Left ventricle myocardium inferior (tissue), 1 donor: ENCODE measurements at regions not wholly inside any gene's neighbourhood (a gene's known extent, or its start where the extent isn't known, plus 50 kb on each side); places are given as distances from the start of the nearest gene placed in this dataset.
"Not testable (repeated sequence)": the region's sequence is repeated elsewhere in the genome, so short reads cannot be mapped to it uniquely, and the experiment has no call there.

Experiments
- DNase-seq: peaks from one replicate; pipeline ENCODE4 v3.0.0-alpha.2; 2020
- H3K27ac ChIP-seq: fragments of 200-600 bp; replicated peaks from 2 replicates; pipeline ENCODE4 v1.8.0; 2021
- H3K27me3 ChIP-seq: fragments of 200-600 bp; 2 replicates; pipeline ENCODE4 v1.8.0; 2021; ENCODE audit warnings: low read depth
- H3K36me3 ChIP-seq: fragments of 200-600 bp; 2 replicates; pipeline ENCODE4 v1.8.0; 2021
- H3K4me1 ChIP-seq: fragments of 200-600 bp; 2 replicates; pipeline ENCODE4 v1.8.0; 2021
- H3K4me3 ChIP-seq: fragments of 200-600 bp; 2 replicates; pipeline ENCODE4 v1.8.0; 2021; ENCODE audit warnings: mild to moderate bottlenecking, moderate library complexity
- H3K9me3 ChIP-seq: fragments of 200-600 bp; replicated peaks from 2 replicates; pipeline ENCODE4 v1.8.0; 2021
- intact Hi-C: fragments of 100-400 bp; cut with micrococcal nuclease; formaldehyde crosslinking; loops from one replicate; pipeline ENCODE4 v1.11.0; 2022
- TF ChIP-seq, protein P1 (sequence below): fragments of 200-600 bp; IDR thresholded peaks from 2 replicates; pipeline ENCODE4 v1.8.0; 2021; ENCODE audit warnings: antibody characterized with exemption, mild to moderate bottlenecking, borderline replicate concordance
- donor health status: DM: no; HTN: yes; CAD: no; lungs with severe emphysema.

DNA sequence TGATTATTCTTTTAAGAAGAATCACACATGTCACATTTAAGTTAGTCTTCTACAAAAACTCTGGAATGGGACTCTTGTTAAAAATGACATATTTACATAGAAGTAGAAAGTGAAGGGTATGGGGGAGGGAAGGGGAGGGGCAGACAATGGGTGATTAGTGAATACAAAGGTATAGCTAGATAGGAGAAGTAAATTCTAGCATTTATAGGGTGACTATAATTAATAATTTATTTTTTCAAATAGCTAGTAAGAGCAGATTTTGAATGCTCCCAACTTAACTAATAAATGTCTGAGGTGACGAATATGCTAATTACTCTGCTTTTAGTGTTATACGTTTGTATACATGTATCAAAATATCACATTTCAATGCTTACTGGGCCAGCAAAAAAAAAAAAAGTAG, 59.4 kb downstream of the BLTP3B start:
- Histone ChIP-seq H3K9me3 (no peaks in the 10 kb centered on the region), H3K4me3 (no peak overlapping the region), H3K4me1 (no peaks in the 10 kb centered on the region), H3K27ac (no peak overlapping the region), H3K27me3 (no peaks in the 10 kb centered on the region), H3K36me3 (peaks cover 63% of the 10 kb centered on the region)
- TF ChIP-seq, protein P1, sequence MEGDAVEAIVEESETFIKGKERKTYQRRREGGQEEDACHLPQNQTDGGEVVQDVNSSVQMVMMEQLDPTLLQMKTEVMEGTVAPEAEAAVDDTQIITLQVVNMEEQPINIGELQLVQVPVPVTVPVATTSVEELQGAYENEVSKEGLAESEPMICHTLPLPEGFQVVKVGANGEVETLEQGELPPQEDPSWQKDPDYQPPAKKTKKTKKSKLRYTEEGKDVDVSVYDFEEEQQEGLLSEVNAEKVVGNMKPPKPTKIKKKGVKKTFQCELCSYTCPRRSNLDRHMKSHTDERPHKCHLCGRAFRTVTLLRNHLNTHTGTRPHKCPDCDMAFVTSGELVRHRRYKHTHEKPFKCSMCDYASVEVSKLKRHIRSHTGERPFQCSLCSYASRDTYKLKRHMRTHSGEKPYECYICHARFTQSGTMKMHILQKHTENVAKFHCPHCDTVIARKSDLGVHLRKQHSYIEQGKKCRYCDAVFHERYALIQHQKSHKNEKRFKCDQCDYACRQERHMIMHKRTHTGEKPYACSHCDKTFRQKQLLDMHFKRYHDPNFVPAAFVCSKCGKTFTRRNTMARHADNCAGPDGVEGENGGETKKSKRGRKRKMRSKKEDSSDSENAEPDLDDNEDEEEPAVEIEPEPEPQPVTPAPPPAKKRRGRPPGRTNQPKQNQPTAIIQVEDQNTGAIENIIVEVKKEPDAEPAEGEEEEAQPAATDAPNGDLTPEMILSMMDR: no peak
- intact Hi-C loops: no loop called here
- DNase-seq: no peak

DNA sequence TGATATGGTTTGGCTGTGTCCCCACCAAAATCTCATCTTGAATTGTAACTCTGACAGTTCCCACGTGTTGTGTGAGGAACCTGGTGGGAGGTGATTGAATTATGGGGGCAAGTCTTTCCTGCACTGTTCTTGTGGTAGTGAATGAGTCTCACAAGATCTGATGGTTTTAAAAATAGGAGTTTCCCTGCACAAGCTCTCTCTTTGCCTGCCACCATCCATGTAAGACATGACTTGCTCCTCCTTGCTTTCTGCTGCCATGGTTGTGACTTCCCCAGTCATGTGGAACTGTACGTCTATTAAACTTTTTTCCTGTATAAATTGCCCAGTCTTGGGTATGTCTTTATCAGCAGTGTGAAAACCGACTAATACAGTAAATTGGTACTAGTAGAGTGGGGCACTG, 63.9 kb downstream of the BLTP3B start:
- H3K27ac ChIP-seq, H3K4me1 ChIP-seq, H3K27me3 ChIP-seq, intact Hi-C loops, H3K9me3 ChIP-seq, DNase-seq, H3K4me3 ChIP-seq: not testable (repeated sequence)
- H3K36me3 ChIP-seq: peaks cover 62% of the 10 kb centered on the region

DNA sequence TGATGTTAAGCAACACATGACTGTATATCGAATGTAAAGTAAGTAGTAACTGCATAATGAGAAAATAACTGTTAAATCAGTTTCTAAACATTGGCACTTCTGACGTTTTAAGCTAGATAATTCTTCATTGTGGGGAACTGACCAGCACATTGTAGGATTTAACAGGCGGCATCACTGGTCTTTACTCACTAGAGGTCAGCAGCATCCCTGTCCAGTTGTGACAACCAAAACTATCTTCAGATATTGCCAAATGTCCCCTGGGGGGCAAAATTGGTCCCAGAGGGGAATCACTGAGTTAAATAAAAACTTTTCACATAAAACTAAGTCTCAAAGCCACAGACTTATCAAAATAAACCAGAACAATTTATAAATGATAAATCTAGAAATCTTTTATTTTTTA, 65.3 kb downstream of the BLTP3B start:
- H3K27me3 ChIP-seq: no peaks in the 10 kb centered on the region
- H3K36me3 ChIP-seq: peaks cover 49% of the 10 kb centered on the region
- DNase-seq: no peak
- H3K4me3 ChIP-seq: no peak overlapping the region
- no peaks in the 10 kb centered on the region for H3K4me1 ChIP-seq
- no peak overlapping the region for H3K27ac ChIP-seq
- intact Hi-C loops: no loop called here
- no peaks in the 10 kb centered on the region for H3K9me3 ChIP-seq
- TF ChIP-seq, protein P1: peak; percentile 41

DNA sequence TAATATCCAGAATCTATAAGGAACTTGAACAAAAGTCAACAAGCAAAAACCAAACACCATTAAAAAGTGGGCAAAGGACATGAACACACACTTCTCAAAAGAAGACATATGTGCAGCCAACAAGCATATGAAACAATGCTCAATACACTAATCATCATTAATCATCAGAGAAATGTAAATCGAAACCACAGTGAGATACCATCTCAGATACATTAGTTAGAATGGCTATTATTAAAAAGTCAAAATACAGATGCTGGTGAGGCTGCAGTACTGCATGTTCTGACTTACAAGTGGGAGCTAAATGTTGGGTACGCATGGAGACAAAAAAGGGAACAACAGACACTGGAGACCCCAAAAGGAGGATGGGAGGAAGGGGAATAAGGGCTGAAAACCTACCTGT, 67.1 kb downstream of the BLTP3B start:
- H3K27me3 ChIP-seq: no peaks in the 10 kb centered on the region
- no peaks in the 10 kb centered on the region for H3K9me3 ChIP-seq
- H3K36me3 ChIP-seq: peaks cover 43% of the 10 kb centered on the region
- intact Hi-C loops: no loop called here
- TF ChIP-seq, protein P1: no peak
- H3K4me3 ChIP-seq: no peak overlapping the region
- H3K4me1 ChIP-seq: no peaks in the 10 kb centered on the region
- no peak overlapping the region for H3K27ac ChIP-seq
- DNase-seq: no peak

DNA sequence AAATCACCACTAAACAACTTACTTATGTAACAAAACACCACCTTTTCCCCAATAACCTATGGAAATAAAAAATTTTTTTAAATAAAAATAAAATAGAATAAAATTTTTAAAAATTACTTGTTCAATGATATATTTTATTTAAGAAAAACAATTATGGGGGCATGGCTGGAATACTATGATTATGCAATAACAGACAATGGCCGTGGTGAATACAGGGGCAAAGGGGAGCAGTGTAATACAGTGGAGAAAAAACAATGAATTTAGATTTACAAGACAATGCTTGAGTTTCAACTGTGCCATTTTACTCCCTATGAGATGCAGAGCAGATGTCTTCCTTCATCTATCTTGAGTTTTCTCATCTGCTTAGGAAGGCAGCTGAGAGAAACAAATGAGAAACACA, 72.9 kb downstream of the BLTP3B start:
- H3K9me3 ChIP-seq: peaks cover 35% of the 10 kb centered on the region
- no peaks in the 10 kb centered on the region for H3K27me3 ChIP-seq
- H3K36me3 ChIP-seq: peaks cover 63% of the 10 kb centered on the region
- H3K4me1 ChIP-seq: no peaks in the 10 kb centered on the region
- no peak overlapping the region for H3K27ac ChIP-seq
- intact Hi-C loops: no loop called here
- H3K4me3 ChIP-seq: no peak overlapping the region
- DNase-seq: no peak
- TF ChIP-seq, protein P1: no peak

DNA sequence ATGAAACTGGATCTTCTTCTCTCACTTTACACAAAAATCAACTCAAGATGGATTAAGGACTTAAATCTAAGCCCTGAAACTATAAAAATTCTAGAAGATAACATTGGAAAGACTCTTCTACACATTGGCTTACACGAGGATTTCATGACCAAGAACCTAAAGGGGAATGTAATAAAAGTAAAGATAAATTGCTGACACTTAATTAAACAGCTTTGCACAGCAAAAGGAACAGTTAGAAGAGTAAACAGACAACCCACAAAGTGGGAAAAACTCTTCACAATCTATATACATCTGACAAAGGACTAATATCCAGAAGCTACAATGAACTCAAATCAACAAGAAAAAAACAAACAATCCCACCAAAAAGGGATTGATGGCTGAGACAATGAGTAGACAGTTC, 74.4 kb downstream of the BLTP3B start:
- TF ChIP-seq, protein P1: no peak
- no peak overlapping the region for H3K27ac ChIP-seq
- peaks cover 37% of the 10 kb centered on the region for H3K9me3 ChIP-seq
- DNase-seq: no peak
- H3K27me3 ChIP-seq: no peaks in the 10 kb centered on the region
- no peaks in the 10 kb centered on the region for H3K4me1 ChIP-seq
- peaks cover 71% of the 10 kb centered on the region for H3K36me3 ChIP-seq
- intact Hi-C loops: no loop called here
- H3K4me3 ChIP-seq: no peak overlapping the region
